ENCODE measurements at regions not wholly inside any gene's neighbourhood (a gene's known extent, or its start where the extent isn't known, plus 50 kb on each side); places are given as distances from the start of the nearest gene placed in this dataset.

DNA sequence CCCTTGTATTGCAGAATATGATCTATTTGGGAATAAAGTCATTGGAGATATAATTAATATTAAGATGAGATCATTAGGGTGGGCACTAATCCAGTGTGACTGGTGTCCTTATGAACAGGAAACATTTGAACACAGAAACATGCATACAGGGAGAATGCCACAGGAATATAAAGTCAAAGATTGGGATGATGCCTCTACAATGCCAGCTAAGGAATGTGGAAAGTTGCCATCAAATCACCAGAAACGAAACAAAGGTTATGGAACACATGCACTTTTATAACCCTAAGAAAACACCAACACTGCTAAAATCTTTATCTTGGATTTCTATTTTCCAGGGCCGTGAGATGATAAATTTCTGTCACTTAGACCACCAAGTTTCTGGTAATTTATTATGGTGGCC, 442.4 kb upstream of the BCHE start:
- H3K36me3 ChIP-seq (replicated peaks in 1 of 2; ENCODE audit: control insufficient read depth in 1 of 2, insufficient read depth in 2 of 2, low read length in 1 of 2), result no peaks in the 10 kb centered on the region
- WGBS (ENCODE audit: low lambda C conversion rate), result 10% methylated on average over 2 of the region's 2 CpGs
- POLR2A ChIA-PET, result no interaction called here

GRCh38 chr3:166275024-166275390, 437.8 kb upstream of the BCHE start:
- Histone ChIP-seq H4K20me1 (ENCODE audit: insufficient read depth) (no peaks in the 10 kb centered on the region), H3K9me2 (no peaks in the 10 kb centered on the region), H3K4me1 (ENCODE audit: control insufficient read depth in 1 of 2, insufficient read depth in 2 of 2, low read depth in 1 of 2, low read length in 1 of 2) (no peaks in the 10 kb centered on the region), H3K27me3 (ENCODE audit: insufficient read depth) (no peaks in the 10 kb centered on the region), H3K36me3 (replicated peaks in 1 of 2; ENCODE audit: control insufficient read depth in 1 of 2, insufficient read depth in 2 of 2, low read length in 1 of 2) (no peaks in the 10 kb centered on the region), H3K79me2 (ENCODE audit: insufficient read depth) (no peaks in the 10 kb centered on the region), H3K9ac (no peak overlapping the region), H3K4me2 (no peak overlapping the region), H3K27ac (ENCODE audit: low read depth in 2 of 2, low read length in 1 of 2) (no peak overlapping the region), H3K4me3 (ENCODE audit: low read depth in 2 of 2, low read length in 1 of 2) (no peak overlapping the region), H3F3A (replicated peaks; ENCODE audit: insufficient read depth) (no peaks in the 10 kb centered on the region), H2AFZ (ENCODE audit: low read depth) (no peak overlapping the region), H3K9me3 (no peaks in the 10 kb centered on the region)
- no peak for DNase-seq
- POLR2A ChIA-PET, result no interaction called here
- WGBS (ENCODE audit: low lambda C conversion rate), result 3% methylated on average over 1 of the region's 1 CpG
- no peak for TF ChIP-seq FOXJ3 (CRISPR knock-in tag; IDR thresholded peaks at IDR 0.05)
- no peak for TF ChIP-seq TCF12 (IDR thresholded peaks at IDR 0.05)
- no peak for TF ChIP-seq MXI1 (IDR thresholded peaks at IDR 0.05; ENCODE audit: low read depth, low read length)
- TF ChIP-seq EP300 (IDR thresholded peaks at IDR 0.05; ENCODE audit: borderline replicate concordance in 1 of 2, low read depth in 1 of 2, low read length in 1 of 2), result no peak
- no peak for TF ChIP-seq FOXM1 (IDR thresholded peaks at IDR 0.05; ENCODE audit: low read depth)
- no peak for TF ChIP-seq MEF2A (IDR thresholded peaks at IDR 0.05; ENCODE audit: borderline replicate concordance, low read depth)
- TF ChIP-seq USF2 (IDR thresholded peaks at IDR 0.05; ENCODE audit: borderline replicate concordance, low read depth, low read length), result no peak
- TF ChIP-seq YY1 (IDR thresholded peaks at IDR 0.05; ENCODE audit: low read depth), result no peak
- TF ChIP-seq RFX5 (IDR thresholded peaks at IDR 0.05; ENCODE audit: low read length), result no peak
- no peak for TF ChIP-seq RAD21 (IDR thresholded peaks at IDR 0.05; ENCODE audit: low read length)
- no peak for TF ChIP-seq CTCF (IDR thresholded peaks at IDR 0.05)
- no peak for TF ChIP-seq GABPA (IDR thresholded peaks at IDR 0.05; ENCODE audit: low read depth)
- no peak for TF ChIP-seq USF1 (IDR thresholded peaks at IDR 0.05; ENCODE audit: borderline replicate concordance, low read depth)
- TF ChIP-seq TAF1 (IDR thresholded peaks at IDR 0.05; ENCODE audit: borderline replicate concordance, low read depth, low read length), result no peak
- no peak for TF ChIP-seq POLR2AphosphoS5 (IDR thresholded peaks at IDR 0.05; ENCODE audit: low read depth, low read length)
- CTCF ChIA-PET, result no interaction called here

More for the DNA sequence above, 442.4 kb upstream of the BCHE start:
- no peak for DNase-seq
- Histone ChIP-seq H3K79me2 (ENCODE audit: insufficient read depth) (no peaks in the 10 kb centered on the region), H3K9me2 (no peaks in the 10 kb centered on the region), H3K4me1 (ENCODE audit: control insufficient read depth in 1 of 2, insufficient read depth in 2 of 2, low read depth in 1 of 2, low read length in 1 of 2) (no peaks in the 10 kb centered on the region), H3K27ac (ENCODE audit: low read depth in 2 of 2, low read length in 1 of 2) (no peak overlapping the region), H3K9ac (no peak overlapping the region), H3K4me3 (ENCODE audit: low read depth in 2 of 2, low read length in 1 of 2) (no peak overlapping the region), H3K9me3 (no peaks in the 10 kb centered on the region), H4K20me1 (ENCODE audit: insufficient read depth) (no peaks in the 10 kb centered on the region), H3K4me2 (no peak overlapping the region), H3F3A (replicated peaks; ENCODE audit: insufficient read depth) (no peaks in the 10 kb centered on the region), H2AFZ (ENCODE audit: low read depth) (no peak overlapping the region), H3K27me3 (ENCODE audit: insufficient read depth) (no peaks in the 10 kb centered on the region)
- TF ChIP-seq TEAD4 (IDR thresholded peaks at IDR 0.05; ENCODE audit: borderline replicate concordance, insufficient read depth), result no peak
- TF ChIP-seq, protein P1, sequence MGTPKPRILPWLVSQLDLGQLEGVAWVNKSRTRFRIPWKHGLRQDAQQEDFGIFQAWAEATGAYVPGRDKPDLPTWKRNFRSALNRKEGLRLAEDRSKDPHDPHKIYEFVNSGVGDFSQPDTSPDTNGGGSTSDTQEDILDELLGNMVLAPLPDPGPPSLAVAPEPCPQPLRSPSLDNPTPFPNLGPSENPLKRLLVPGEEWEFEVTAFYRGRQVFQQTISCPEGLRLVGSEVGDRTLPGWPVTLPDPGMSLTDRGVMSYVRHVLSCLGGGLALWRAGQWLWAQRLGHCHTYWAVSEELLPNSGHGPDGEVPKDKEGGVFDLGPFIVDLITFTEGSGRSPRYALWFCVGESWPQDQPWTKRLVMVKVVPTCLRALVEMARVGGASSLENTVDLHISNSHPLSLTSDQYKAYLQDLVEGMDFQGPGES (IDR thresholded peaks at IDR 0.05; ENCODE audit: low read depth, low read length), result no peak
- no peak for TF ChIP-seq ELF1 (IDR thresholded peaks at IDR 0.05)
- no peak for TF ChIP-seq PBX3 (IDR thresholded peaks at IDR 0.05)
- no peak for TF ChIP-seq MEF2A (IDR thresholded peaks at IDR 0.05; ENCODE audit: borderline replicate concordance, low read depth)
- no peak for TF ChIP-seq FOXM1 (IDR thresholded peaks at IDR 0.05; ENCODE audit: low read depth)
- TF ChIP-seq GATA2 (CRISPR knock-in tag; IDR thresholded peaks at IDR 0.05), result no peak
- no peak for TF ChIP-seq NFIC (IDR thresholded peaks at IDR 0.05; ENCODE audit: borderline replicate concordance)
- TF ChIP-seq JUND (IDR thresholded peaks at IDR 0.05), result no peak
- no peak for TF ChIP-seq YY1 (IDR thresholded peaks at IDR 0.05; ENCODE audit: low read depth)
- no peak for TF ChIP-seq RAD21 (IDR thresholded peaks at IDR 0.05; ENCODE audit: low read length)
- no peak for TF ChIP-seq TAF1 (IDR thresholded peaks at IDR 0.05; ENCODE audit: borderline replicate concordance, low read depth, low read length)
- no peak for TF ChIP-seq CHD2 (IDR thresholded peaks at IDR 0.05; ENCODE audit: low read length, partially characterized antibody)
- TF ChIP-seq FOXJ3 (CRISPR knock-in tag; IDR thresholded peaks at IDR 0.05), result no peak
- no peak for TF ChIP-seq RXRA (IDR thresholded peaks at IDR 0.05; ENCODE audit: borderline replicate concordance, low read depth)
- no peak for TF ChIP-seq FOSL2 (IDR thresholded peaks at IDR 0.05; ENCODE audit: borderline replicate concordance, low read depth)
- no peak for TF ChIP-seq SIN3A (IDR thresholded peaks at IDR 0.05; ENCODE audit: borderline replicate concordance, low read depth, low read length)
- CTCF ChIA-PET, result no interaction called here
